Heart left ventricle (tissue), 13 donors: ENCODE measurements at regions not wholly inside any gene's neighbourhood (a gene's known extent, or its start where the extent isn't known, plus 50 kb on each side); places are given as distances from the start of the nearest gene placed in this dataset.

ENCODE experiments used
- CTCF ChIP-seq, 12 donors: fragments of 200-600 bp; sonication (generic) in 4 of 12; IDR thresholded peaks; one replicate each; pipeline versions ENCODE4 v1.5.0 to v1.8.0; 2018 to 2022; ENCODE audit warnings: antibody characterized with exemption in 12 of 12, mild to moderate bottlenecking in 5 of 12
- POLR2A ChIP-seq, 2 donors: fragments of 450-650 bp; IDR thresholded peaks; one replicate each; pipeline ENCODE4 v1.6.1; 2017; ENCODE audit warnings: antibody characterized with exemption in 2 of 2, mild to moderate bottlenecking in 2 of 2, moderate library complexity in 2 of 2
- donor health status: ischemic (EF 13 %, LVEDD 7.1; RV severe dilation, severe dysfunction).
- donor health status: DM: no; HTN: yes; CAD: no.
- donor health status: DM: no; HTN: no; CAD: no.
- donor health status: ischemic (EF 25% LVEDD 6.9; RV normal size, moderate dysfunction).
- donor health status: ischemic (EF 25% LVEDD 5.7; RV mildly dilated, moderate dysfunction).
- donor health status: ischemic (EF 35%, LVEDD 5.7; RV mildly dilated, moderate dysfunction).
- donor health status: nonischemic (EF 11% LVEDD 7.7; RV severe dilation, severe dysfunction).
- donor health status: DM: yes; HTN: yes; CAD: no.
- donor health status: PGD.
- donor health status: ischemic (EF 29% LVEDD 5.4; RV normal size, mild dysfunction).
- donor health status: nonischemic (EF 23%, LVEDD 6.1; RV moderate dilation, normal function).

GRCh38 chr4:31325300-31325699, 605.1 kb downstream of the PCDH7 start:
- TF ChIP-seq POLR2A (IDR thresholded peaks at IDR 0.05), result no peak
- no peak for TF ChIP-seq CTCF (IDR thresholded peaks at IDR 0.05)
